H1 (cell line): ENCODE measurements at regions not wholly inside any gene's neighbourhood (a gene's known extent, or its start where the extent isn't known, plus 50 kb on each side); places are given as distances from the start of the nearest gene placed in this dataset.

Source experiments
- CTCF ChIA-PET: fragments of 300-600 bp; sonication (Branson Sonifier 250); formaldehyde crosslinking; loops from one replicate; lab custom pipeline; 2021; ENCODE audit not compliant: partially characterized antibody; lab: Charles Lee
- POLR2A ChIA-PET: fragments of 300-600 bp; sonication (Branson Sonifier 250); formaldehyde crosslinking; loops from one replicate; lab custom pipeline; 2021; ENCODE audit warnings: inconsistent platforms; ENCODE audit not compliant: partially characterized antibody; lab: Charles Lee
- DNase-seq, 2 experiments: peaks; one replicate each; pipeline versions ENCODE4 v3.0.0 to v3.0.0-alpha.2; 2010 to 2022; ENCODE audit warnings: low spot score in 2 of 2, low read depth in 1 of 2, mixed read lengths in 1 of 2
- FAIRE-seq: peaks from 2 replicates; lab custom pipeline; 2011; peaks lifted over from hg19 to GRCh38; lab: Jason Lieb, UNC
- H2AFZ ChIP-seq: 2 replicates; pipeline ENCODE4 v1.8.1; 2012; ENCODE audit warnings: low read length, inconsistent platforms
- H2AK5ac ChIP-seq: 2 replicates; pipeline ENCODE4 v1.6.1; 2013; ENCODE audit warnings: low read depth, low read length
- H2BK120ac ChIP-seq: replicated peaks from 2 replicates; pipeline ENCODE3; 2013; ENCODE audit warnings: low read depth, low read length, inconsistent platforms
- H2BK12ac ChIP-seq: 2 replicates; pipeline ENCODE4 v1.6.1; 2013; ENCODE audit warnings: low read depth, low read length
- H2BK15ac ChIP-seq: 2 replicates; pipeline ENCODE4 v1.6.1; 2013; ENCODE audit warnings: low read length
- H2BK20ac ChIP-seq: 2 replicates; pipeline ENCODE4 v1.6.1; 2013; ENCODE audit warnings: low read length
- H2BK5ac ChIP-seq: 2 replicates; pipeline ENCODE4 v1.6.1; 2013; ENCODE audit warnings: low read depth, low read length
- H3K14ac ChIP-seq: 2 replicates; pipeline ENCODE4 v1.6.1; 2013; ENCODE audit warnings: inconsistent platforms; ENCODE audit not compliant: insufficient read length
- H3K18ac ChIP-seq: 2 replicates; pipeline ENCODE4 v1.6.1; 2013; ENCODE audit warnings: low read length; ENCODE audit errors: extremely low read depth
- H3K23ac ChIP-seq: 2 replicates; pipeline ENCODE4 v1.6.1; 2013; ENCODE audit warnings: inconsistent platforms; ENCODE audit not compliant: insufficient read length
- H3K23me2 ChIP-seq: 2 replicates; pipeline ENCODE4 v1.6.1; 2013; ENCODE audit warnings: low read depth, low read length
- H3K27ac ChIP-seq: 2 replicates; pipeline ENCODE4 v1.6.1; 2011; ENCODE audit warnings: low read depth, low read length, inconsistent platforms
- H3K27me3 ChIP-seq, 4 experiments: replicated peaks in 1 of 4; 1 replicate in 1 of 4; 2 replicates in 3 of 4; pipeline versions ENCODE4 v1.6.1 to v1.8.1; 2011 to 2013; ENCODE audit warnings: low read length in 3 of 4, mild to moderate bottlenecking in 3 of 4, inconsistent platforms in 2 of 4, mixed read lengths in 2 of 4, moderate library complexity in 1 of 4; ENCODE audit not compliant: control insufficient read depth in 3 of 4, insufficient read depth in 3 of 4; ENCODE audit errors: extremely low read depth in 1 of 4
- H3K36me3 ChIP-seq, 4 experiments: 2 replicates each; pipeline versions ENCODE4 v1.6.1 to v1.8.1; 2011 to 2013; ENCODE audit warnings: mild to moderate bottlenecking in 4 of 4, low read length in 3 of 4, moderate library complexity in 2 of 4, control low read depth in 1 of 4, inconsistent platforms in 1 of 4; ENCODE audit not compliant: insufficient read depth in 4 of 4, control insufficient read depth in 2 of 4
- H3K4ac ChIP-seq: replicated peaks from 2 replicates; pipeline ENCODE3; 2013; ENCODE audit warnings: low read length, low read depth, mixed read lengths, inconsistent platforms; ENCODE audit not compliant: insufficient read length
- H3K4me1 ChIP-seq, 4 experiments: replicated peaks in 1 of 4; 1 replicate in 1 of 4; 2 replicates in 3 of 4; pipeline versions ENCODE4 v1.6.1 to v1.8.1; 2011 to 2013; ENCODE audit warnings: low read length in 3 of 4, inconsistent platforms in 2 of 4, mixed read lengths in 1 of 4; ENCODE audit not compliant: insufficient read depth in 4 of 4, control insufficient read depth in 3 of 4
- H3K4me2 ChIP-seq, 2 experiments: 2 replicates each; pipeline versions ENCODE4 v1.6.1 to v1.8.1; 2011 to 2013; ENCODE audit warnings: low read depth in 2 of 2, low read length in 2 of 2, control low read depth in 1 of 2, inconsistent platforms in 1 of 2, mild to moderate bottlenecking in 1 of 2; ENCODE audit not compliant: insufficient read depth in 1 of 2
- H3K4me3 ChIP-seq, 4 experiments: fragments of 200-600, 300-600 bp in 1 of 4; sonication (generic), shearing (Covaris generic), sonication (Bioruptor Twin) in 1 of 4; 2 replicates each; pipeline versions ENCODE4 v1.5.1 to v1.8.1; 2011 to 2016; ENCODE audit warnings: low read length in 4 of 4, low read depth in 3 of 4, control low read depth in 2 of 4, inconsistent platforms in 2 of 4, mild to moderate bottlenecking in 2 of 4, mixed read lengths in 1 of 4, moderate library complexity in 1 of 4; ENCODE audit not compliant: insufficient read depth in 2 of 4; ENCODE audit errors: extremely low read depth in 1 of 4
- H3K56ac ChIP-seq: replicated peaks from 2 replicates; pipeline ENCODE3; 2013; ENCODE audit warnings: low read depth, mild to moderate bottlenecking, mixed read lengths, low read length, inconsistent platforms; ENCODE audit not compliant: insufficient read length
- H3K79me1 ChIP-seq: 2 replicates; pipeline ENCODE4 v1.6.1; 2013; ENCODE audit warnings: low read depth, low read length, control low read depth
- H3K79me2 ChIP-seq, 2 experiments: 2 replicates each; pipeline versions ENCODE4 v1.6.1 to v1.8.1; 2012 to 2013; ENCODE audit warnings: low read length in 2 of 2, mild to moderate bottlenecking in 2 of 2, inconsistent platforms in 1 of 2; ENCODE audit not compliant: insufficient read depth in 2 of 2, control insufficient read depth in 1 of 2
- H3K9ac ChIP-seq, 4 experiments: replicated peaks in 1 of 4; 1 replicate in 1 of 4; 2 replicates in 3 of 4; pipeline versions ENCODE4 v1.6.1 to v1.8.1; 2011 to 2013; ENCODE audit warnings: low read depth in 3 of 4, low read length in 3 of 4, control low read depth in 2 of 4, mild to moderate bottlenecking in 2 of 4, moderate library complexity in 2 of 4, inconsistent platforms in 1 of 4; ENCODE audit errors: extremely low read depth in 1 of 4
- H3K9me3 ChIP-seq, 2 experiments: 2 replicates each; pipeline versions ENCODE4 v1.6.1 to v1.8.1; 2012 to 2013; ENCODE audit warnings: mild to moderate bottlenecking in 2 of 2, moderate library complexity in 2 of 2, control low read depth in 1 of 2, inconsistent platforms in 1 of 2, low read depth in 1 of 2, low read length in 1 of 2, mixed read lengths in 1 of 2; ENCODE audit not compliant: insufficient read depth in 2 of 2
- H4K20me1 ChIP-seq, 2 experiments: replicated peaks in 1 of 2; 2 replicates each; pipeline versions ENCODE3 to v1.8.1; 2011 to 2013; ENCODE audit warnings: inconsistent platforms in 2 of 2, low read length in 2 of 2, mild to moderate bottlenecking in 1 of 2; ENCODE audit not compliant: insufficient read depth in 2 of 2, control insufficient read depth in 1 of 2
- H4K5ac ChIP-seq: 2 replicates; pipeline ENCODE4 v1.6.1; 2013; ENCODE audit warnings: low read length, low read depth, mixed read lengths, inconsistent platforms; ENCODE audit not compliant: insufficient read length
- H4K8ac ChIP-seq: 2 replicates; pipeline ENCODE4 v1.8.0; 2013; ENCODE audit warnings: mild to moderate bottlenecking, moderate library complexity, low read length, inconsistent platforms; ENCODE audit not compliant: insufficient read depth; ENCODE audit errors: extremely low read depth
- H4K91ac ChIP-seq: replicated peaks from 2 replicates; pipeline ENCODE3; 2013; ENCODE audit warnings: low read length, mixed read lengths, inconsistent platforms; ENCODE audit not compliant: insufficient read length
- JUND ChIP-seq: IDR thresholded peaks from 2 replicates; pipeline ENCODE4 v1.6.1; 2011; ENCODE audit warnings: mild to moderate bottlenecking, improper control_type of control experiment, low read length
- RFX5 ChIP-seq: IDR thresholded peaks from 2 replicates; pipeline ENCODE4 v1.6.1; 2011; ENCODE audit warnings: low read depth, low read length, improper control_type of control experiment, borderline replicate concordance
- SIN3A ChIP-seq, 2 experiments: IDR thresholded peaks in 1 of 2; conservative IDR thresholded peaks in 1 of 2; 2 replicates each; pipeline ENCODE4 v1.6.1; 2011 to 2012; ENCODE audit warnings: low read length in 2 of 2, improper control_type of control experiment in 1 of 2, low read depth in 1 of 2, mild to moderate bottlenecking in 1 of 2
- WGBS, 2 experiments: shearing (Covaris generic) in 1 of 2; methylation state at CpG; one replicate each; pipeline versions ENCODE4 v1.1.6 to v1.1.7; 2013 to 2015; ENCODE audit warnings: low lambda C conversion rate in 2 of 2, mixed read lengths in 2 of 2, inconsistent platforms in 1 of 2, low coverage in 1 of 2, missing lambda C conversion rate in 1 of 2; ENCODE audit not compliant: insufficient replicate concordance in 2 of 2, insufficient coverage in 1 of 2, insufficient read length in 1 of 2; ENCODE audit errors: extremely low coverage in 1 of 2, missing lambda C conversion rate in 1 of 2; 5-methylcytosine and 5-hydroxymethylcytosine counted together
- TF ChIP-seq, protein P1 (sequence below): IDR thresholded peaks from 2 replicates; pipeline ENCODE4 v1.6.1; 2012; ENCODE audit warnings: inconsistent platforms
- TF ChIP-seq, protein P2 (sequence below): IDR thresholded peaks from 2 replicates; pipeline ENCODE4 v1.6.1; 2011; ENCODE audit warnings: low read length, improper control_type of control experiment

- no peak overlapping the region for H4K8ac ChIP-seq
- FAIRE-seq, result no peak
- H4K5ac ChIP-seq, result no peak overlapping the region
- H3K23ac ChIP-seq, result no peak overlapping the region
- no peak overlapping the region for H2BK20ac ChIP-seq
- H3K14ac ChIP-seq, result no peak overlapping the region
- peaks cover 0 to 3% (median 0%) of the 10 kb centered on the region in 4 experiments; a peak in 2 of 7 replicates for H3K4me1 ChIP-seq
- H4K20me1 ChIP-seq, result no peaks in the 10 kb centered on the region
- no peak overlapping the region for H3K18ac ChIP-seq
- no peak overlapping the region for H3K56ac ChIP-seq
- ChIA-PET POLR2A (no interaction called here), CTCF (no interaction called here)
- WGBS, 2 experiments, result 80% methylated on average over 1 of the region's 1 CpG; no CpG with 5 or more reads in 1 of the 2 experiments
- no peak overlapping the region for H3K4me2 ChIP-seq
- no peak overlapping the region for H4K91ac ChIP-seq
- H3K79me1 ChIP-seq, result no peaks in the 10 kb centered on the region
- no peak overlapping the region for H3K4me3 ChIP-seq
- no peak overlapping the region for H2BK12ac ChIP-seq
- H3K4ac ChIP-seq, result no peak overlapping the region
- no peaks in the 10 kb centered on the region for H3K79me2 ChIP-seq
- TF ChIP-seq, protein P1, sequence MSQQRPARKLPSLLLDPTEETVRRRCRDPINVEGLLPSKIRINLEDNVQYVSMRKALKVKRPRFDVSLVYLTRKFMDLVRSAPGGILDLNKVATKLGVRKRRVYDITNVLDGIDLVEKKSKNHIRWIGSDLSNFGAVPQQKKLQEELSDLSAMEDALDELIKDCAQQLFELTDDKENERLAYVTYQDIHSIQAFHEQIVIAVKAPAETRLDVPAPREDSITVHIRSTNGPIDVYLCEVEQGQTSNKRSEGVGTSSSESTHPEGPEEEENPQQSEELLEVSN, result no peak
- TF ChIP-seq JUND, result no peak
- no peak for TF ChIP-seq SIN3A (conservative IDR thresholded peaks at IDR 0.05 in 1 of 2, IDR thresholded peaks at IDR 0.05 in 1 of 2; ENCODE audit: low read depth in 1 of 2, low read length in 2 of 2)
- TF ChIP-seq, protein P2, sequence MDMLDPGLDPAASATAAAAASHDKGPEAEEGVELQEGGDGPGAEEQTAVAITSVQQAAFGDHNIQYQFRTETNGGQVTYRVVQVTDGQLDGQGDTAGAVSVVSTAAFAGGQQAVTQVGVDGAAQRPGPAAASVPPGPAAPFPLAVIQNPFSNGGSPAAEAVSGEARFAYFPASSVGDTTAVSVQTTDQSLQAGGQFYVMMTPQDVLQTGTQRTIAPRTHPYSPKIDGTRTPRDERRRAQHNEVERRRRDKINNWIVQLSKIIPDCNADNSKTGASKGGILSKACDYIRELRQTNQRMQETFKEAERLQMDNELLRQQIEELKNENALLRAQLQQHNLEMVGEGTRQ, result no peak
- no peak for TF ChIP-seq RFX5
- H3K9ac ChIP-seq, result no peak overlapping the region
- no peaks in the 10 kb centered on the region for H3K9me3 ChIP-seq
- H2BK120ac ChIP-seq, result no peak overlapping the region
- H2BK5ac ChIP-seq, result no peak overlapping the region
- H3K36me3 ChIP-seq, result no peaks in the 10 kb centered on the region
- no peak overlapping the region for H2AFZ ChIP-seq
- no peak overlapping the region for H3K27ac ChIP-seq
- H2BK15ac ChIP-seq, result no peak overlapping the region
- no peak overlapping the region for H2AK5ac ChIP-seq
- no peak for DNase-seq
- H3K27me3 ChIP-seq, result no peaks in the 10 kb centered on the region
- no peaks in the 10 kb centered on the region for H3K23me2 ChIP-seq
Measured at GRCh38 chr6:48281217-48281616, 170.2 kb upstream of the PTCHD4 start.
